ENCODE measurements at regions not wholly inside any gene's neighbourhood (a gene's known extent, or its start where the extent isn't known, plus 50 kb on each side); places are given as distances from the start of the nearest gene placed in this dataset.
"Not testable (repeated sequence)": the region's sequence is repeated elsewhere in the genome, so short reads cannot be mapped to it uniquely, and the experiment has no call there.

- no peak for DNase-seq
Observed at GRCh38 chrY:26638063-26638462, 1016.1 kb downstream of the CDY1 start.

- DNase-seq = not testable (repeated sequence)
Observed at GRCh38 chrY:26645856-26646255, 1023.9 kb downstream of the CDY1 start.

- DNase-seq = not testable (repeated sequence)
Observed at GRCh38 chrY:26648240-26648639, 1026.3 kb downstream of the CDY1 start.

- not testable (repeated sequence) for DNase-seq
Observed at GRCh38 chrY:26664245-26664644, 1042.3 kb downstream of the CDY1 start.

GRCh38 chrY:26666691-26667090 is 1044.8 kb downstream of the CDY1 start:
- not testable (repeated sequence) for DNase-seq

- not testable (repeated sequence) for DNase-seq
Observed at GRCh38 chrY:26669243-26669642, 1047.3 kb downstream of the CDY1 start.

- peak; percentile 4 for DNase-seq
Observed at GRCh38 chrY:26670360-26670871, 1048.5 kb downstream of the CDY1 start.

- DNase-seq = peak; percentile 16
Observed at GRCh38 chrY:26670881-26671879, 1049.3 kb downstream of the CDY1 start.
